Uterus (tissue), 3 donors: ENCODE measurements at regions not wholly inside any gene's neighbourhood (a gene's known extent, or its start where the extent isn't known, plus 50 kb on each side); places are given as distances from the start of the nearest gene placed in this dataset.

Experiments
- DNase-seq, 2 donors: peaks; one replicate each; pipeline ENCODE4 v3.0.0-alpha.2; 2019 to 2020
- H3K27ac ChIP-seq, 2 donors: fragments of 200-600 bp; sonication (generic); 1 replicate in 1 of 2; 2 replicates in 1 of 2; pipeline ENCODE4 v1.5.1; 2016 to 2018
- H3K27me3 ChIP-seq, 2 donors: fragments of 200-600 bp; sonication (generic); one replicate each; pipeline ENCODE4 v1.5.1; 2018 to 2019; ENCODE audit warnings: control low read depth in 1 of 2
- H3K36me3 ChIP-seq, 2 donors: fragments of 200-600 bp; sonication (generic); one replicate each; pipeline ENCODE4 v1.5.1; 2019; ENCODE audit warnings: control low read depth in 1 of 2
- H3K4me1 ChIP-seq, 2 donors: fragments of 200-600 bp; sonication (generic); one replicate each; pipeline ENCODE4 v1.5.1; 2018 to 2019; ENCODE audit warnings: control low read depth in 1 of 2
- H3K4me3 ChIP-seq, 2 donors: fragments of 200-600 bp; sonication (generic); 1 replicate in 1 of 2; 2 replicates in 1 of 2; pipeline ENCODE4 v1.5.1; 2018 to 2019; ENCODE audit warnings: mild to moderate bottlenecking in 1 of 2
- H3K9me3 ChIP-seq, 2 donors: fragments of 200-600 bp; sonication (generic); one replicate each; pipeline ENCODE4 v1.5.1; 2019; ENCODE audit warnings: control low read depth in 1 of 2
- POLR2A ChIP-seq, 2 donors: fragments of 450-650 bp; IDR thresholded peaks; one replicate each; pipeline ENCODE4 v1.6.1; 2016; ENCODE audit warnings: antibody characterized with exemption in 2 of 2, mild to moderate bottlenecking in 1 of 2, moderate library complexity in 1 of 2
- intact Hi-C: fragments of 100-400 bp; cut with DNase I; formaldehyde crosslinking; loops from one replicate; pipeline ENCODE4 v1.15.1; 2023; ENCODE audit warnings: low total_unique reads
- TF ChIP-seq, protein P1 (sequence below), 4 experiments: fragments of 200-600 bp in 2 of 4; fragments of 450-650 bp in 2 of 4; sonication (generic) in 2 of 4; IDR thresholded peaks; one replicate each; pipeline ENCODE4 v1.5.1; 2016 to 2019; ENCODE audit warnings: antibody characterized with exemption in 4 of 4, mild to moderate bottlenecking in 2 of 4, moderate library complexity in 1 of 4
- donor health status: DM: yes; HTN: yes; CAD: no.

GRCh38 chr1:69221524-69221923 is 346.2 kb upstream of the LRRC7 start:
- no peaks in the 10 kb centered on the region for H3K4me1 ChIP-seq
- no peak for TF ChIP-seq POLR2A (IDR thresholded peaks at IDR 0.05)
- TF ChIP-seq, protein P1, sequence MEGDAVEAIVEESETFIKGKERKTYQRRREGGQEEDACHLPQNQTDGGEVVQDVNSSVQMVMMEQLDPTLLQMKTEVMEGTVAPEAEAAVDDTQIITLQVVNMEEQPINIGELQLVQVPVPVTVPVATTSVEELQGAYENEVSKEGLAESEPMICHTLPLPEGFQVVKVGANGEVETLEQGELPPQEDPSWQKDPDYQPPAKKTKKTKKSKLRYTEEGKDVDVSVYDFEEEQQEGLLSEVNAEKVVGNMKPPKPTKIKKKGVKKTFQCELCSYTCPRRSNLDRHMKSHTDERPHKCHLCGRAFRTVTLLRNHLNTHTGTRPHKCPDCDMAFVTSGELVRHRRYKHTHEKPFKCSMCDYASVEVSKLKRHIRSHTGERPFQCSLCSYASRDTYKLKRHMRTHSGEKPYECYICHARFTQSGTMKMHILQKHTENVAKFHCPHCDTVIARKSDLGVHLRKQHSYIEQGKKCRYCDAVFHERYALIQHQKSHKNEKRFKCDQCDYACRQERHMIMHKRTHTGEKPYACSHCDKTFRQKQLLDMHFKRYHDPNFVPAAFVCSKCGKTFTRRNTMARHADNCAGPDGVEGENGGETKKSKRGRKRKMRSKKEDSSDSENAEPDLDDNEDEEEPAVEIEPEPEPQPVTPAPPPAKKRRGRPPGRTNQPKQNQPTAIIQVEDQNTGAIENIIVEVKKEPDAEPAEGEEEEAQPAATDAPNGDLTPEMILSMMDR (IDR thresholded peaks at IDR 0.05): no peak
- H3K9me3 ChIP-seq: no peaks in the 10 kb centered on the region
- no peaks in the 10 kb centered on the region for H3K36me3 ChIP-seq
- no peak overlapping the region for H3K27ac ChIP-seq
- H3K4me3 ChIP-seq: no peak overlapping the region
- intact Hi-C loops: no loop called here
- H3K27me3 ChIP-seq: no peaks in the 10 kb centered on the region
- no peak for DNase-seq

GRCh38 chr1:69223156-69223555 is 344.6 kb upstream of the LRRC7 start:
- Histone ChIP-seq H3K36me3 (no peaks in the 10 kb centered on the region), H3K9me3 (no peaks in the 10 kb centered on the region), H3K27ac (no peak overlapping the region), H3K4me1 (no peaks in the 10 kb centered on the region), H3K27me3 (no peaks in the 10 kb centered on the region), H3K4me3 (no peak overlapping the region)
- intact Hi-C loops: no loop called here
- DNase-seq: no peak
- TF ChIP-seq, protein P1 (IDR thresholded peaks at IDR 0.05): no peak
- TF ChIP-seq POLR2A (IDR thresholded peaks at IDR 0.05): no peak

DNA sequence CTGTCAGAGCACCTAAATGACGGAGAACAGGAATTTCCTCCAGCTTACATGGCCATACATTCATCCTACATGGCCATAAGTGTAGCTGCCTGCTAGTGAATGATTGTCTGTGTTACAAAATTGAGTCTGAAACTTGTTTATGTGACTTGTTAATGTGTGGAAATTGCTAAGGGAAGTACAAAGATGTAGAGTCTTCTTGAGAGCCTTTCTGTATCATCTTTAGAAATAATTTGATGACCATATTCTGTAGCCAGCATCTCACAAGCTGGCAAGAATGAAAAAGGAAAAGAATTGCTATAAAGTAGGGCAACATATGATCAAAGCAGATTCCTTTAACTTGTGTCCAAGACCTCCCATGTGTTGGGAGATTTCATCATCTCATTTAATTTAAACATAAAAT is 339.2 kb upstream of the LRRC7 start:
- DNase-seq: no peak
- H3K4me1 ChIP-seq: no peaks in the 10 kb centered on the region

GRCh38 chr1:69230208-69230607 is 337.5 kb upstream of the LRRC7 start:
- no peak for DNase-seq
- no peak overlapping the region for H3K4me3 ChIP-seq
- H3K4me1 ChIP-seq: no peaks in the 10 kb centered on the region
- no peaks in the 10 kb centered on the region for H3K36me3 ChIP-seq
- intact Hi-C loops: no loop called here
- H3K27me3 ChIP-seq: no peaks in the 10 kb centered on the region
- no peak overlapping the region for H3K27ac ChIP-seq
- no peak for TF ChIP-seq POLR2A (IDR thresholded peaks at IDR 0.05)
- TF ChIP-seq, protein P1 (IDR thresholded peaks at IDR 0.05): no peak
- no peaks in the 10 kb centered on the region for H3K9me3 ChIP-seq

More for the DNA sequence above, 339.2 kb upstream of the LRRC7 start:
- H3K9me3 ChIP-seq: no peaks in the 10 kb centered on the region
- no peak overlapping the region for H3K27ac ChIP-seq
- no peak for TF ChIP-seq POLR2A (IDR thresholded peaks at IDR 0.05)
- TF ChIP-seq, protein P1 (IDR thresholded peaks at IDR 0.05): no peak
- H3K36me3 ChIP-seq: no peaks in the 10 kb centered on the region
- H3K27me3 ChIP-seq: no peaks in the 10 kb centered on the region
- intact Hi-C loops: no loop called here
- no peak overlapping the region for H3K4me3 ChIP-seq

- no peaks in the 10 kb centered on the region for H3K9me3 ChIP-seq
- no peaks in the 10 kb centered on the region for H3K36me3 ChIP-seq
- no peak for DNase-seq
- H3K4me1 ChIP-seq: no peaks in the 10 kb centered on the region
- H3K4me3 ChIP-seq: no peak overlapping the region
- H3K27me3 ChIP-seq: no peaks in the 10 kb centered on the region
- intact Hi-C loops: no loop called here
- no peak overlapping the region for H3K27ac ChIP-seq
- TF ChIP-seq, protein P1 (IDR thresholded peaks at IDR 0.05): no peak
- no peak for TF ChIP-seq POLR2A (IDR thresholded peaks at IDR 0.05)
These were observed 334.3 kb upstream of the LRRC7 start for GRCh38 chr1:69233463-69233862.
